Choroid plexus epithelial cell (primary cell): ENCODE measurements at regions not wholly inside any gene's neighbourhood (a gene's known extent, or its start where the extent isn't known, plus 50 kb on each side); places are given as distances from the start of the nearest gene placed in this dataset.

Experiments used
- DNase-seq: peaks from one replicate; pipeline ENCODE4 v3.0.0-alpha.2; 2010; ENCODE audit warnings: low read depth
- H3K4me3 ChIP-seq: 2 replicates; pipeline ENCODE4 v1.5.1; 2011; ENCODE audit warnings: low read depth, mild to moderate bottlenecking, control low read depth, low read length, moderate library complexity
- CTCF ChIP-seq: conservative IDR thresholded peaks from 2 replicates; pipeline ENCODE4 v1.5.1; 2011; ENCODE audit warnings: low read depth, mild to moderate bottlenecking, control low read depth, inconsistent platforms, low read length, moderate library complexity

- DNase-seq: no peak
- H3K4me3 ChIP-seq: no peak overlapping the region
- no peak for TF ChIP-seq CTCF
Observed at GRCh38 chr11:81897639-81898038, 836.0 kb downstream of the FAM181B start.

DNA sequence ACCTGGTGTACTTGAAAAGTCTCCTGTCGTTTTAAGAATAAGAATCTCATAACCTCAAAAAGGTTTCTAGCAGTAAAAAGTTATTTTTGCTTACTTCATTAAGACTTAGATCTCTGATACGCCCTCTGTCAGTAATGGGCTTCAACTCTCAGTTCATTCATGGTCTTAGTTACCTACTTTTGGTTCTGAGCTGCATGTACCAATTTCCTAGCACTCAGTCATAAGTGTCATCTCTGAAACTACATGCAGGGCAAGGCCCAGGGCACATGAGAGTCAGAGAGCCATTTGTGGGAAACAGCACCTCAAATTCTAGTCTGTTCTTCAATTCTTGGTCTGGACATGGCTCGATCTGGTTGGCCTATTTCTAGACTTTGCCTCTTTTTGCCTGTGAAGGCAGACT lies 838.4 kb downstream of the FAM181B start:
- no peak for TF ChIP-seq CTCF
- no peak overlapping the region for H3K4me3 ChIP-seq
- DNase-seq: no peak

DNA sequence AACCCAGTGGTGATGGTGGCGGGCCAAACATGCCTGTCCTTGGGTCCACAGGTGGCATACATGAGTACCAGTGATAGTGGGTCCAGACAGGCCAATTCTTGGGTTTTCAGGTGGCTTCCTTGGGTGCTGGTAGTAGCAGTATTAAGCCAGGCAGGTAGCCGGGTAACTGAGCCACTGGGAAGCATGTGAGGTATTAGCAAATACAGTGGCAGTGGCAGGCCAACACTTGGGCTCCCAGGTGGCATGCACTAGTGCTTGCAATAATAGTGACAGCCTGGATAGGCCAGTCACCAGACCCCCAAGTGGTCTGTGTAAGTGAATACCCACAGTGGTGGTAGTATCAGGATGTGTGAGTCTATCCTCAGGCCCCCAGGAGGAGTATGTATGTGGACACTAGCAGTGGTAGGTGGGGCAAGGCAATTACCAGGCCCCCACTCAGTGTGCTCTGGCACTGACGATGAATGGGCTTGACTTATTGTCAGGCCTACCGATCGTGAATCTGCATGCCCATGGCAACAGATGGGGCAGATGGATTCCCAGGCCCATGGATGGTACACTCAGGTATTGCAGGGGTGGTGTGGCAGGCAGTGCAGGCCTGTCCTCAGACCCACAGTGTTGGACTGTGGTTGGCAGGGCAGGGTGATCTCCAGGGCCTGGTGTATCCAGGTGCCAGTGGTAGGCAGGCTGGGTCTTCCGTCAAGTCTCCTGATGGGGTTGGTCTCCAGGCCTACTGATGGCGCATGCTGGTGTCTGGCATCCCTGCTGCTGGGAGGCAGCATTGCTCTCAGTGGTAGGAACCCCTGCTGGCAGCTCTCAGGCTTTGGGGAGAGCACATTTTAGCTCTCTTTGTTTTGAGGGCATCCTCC lies 840.7 kb downstream of the FAM181B start:
- DNase-seq: no peak
- no peak overlapping the region for H3K4me3 ChIP-seq
- TF ChIP-seq CTCF: no peak

- H3K4me3 ChIP-seq: no peak overlapping the region
- no peak for TF ChIP-seq CTCF
- peak; percentile 19 for DNase-seq
Observed at GRCh38 chr11:81888391-81888790, 845.3 kb downstream of the FAM181B start.

GRCh38 chr11:81887671-81888070 lies 846.0 kb downstream of the FAM181B start:
- no peak for TF ChIP-seq CTCF
- no peak for DNase-seq
- no peak overlapping the region for H3K4me3 ChIP-seq

DNA sequence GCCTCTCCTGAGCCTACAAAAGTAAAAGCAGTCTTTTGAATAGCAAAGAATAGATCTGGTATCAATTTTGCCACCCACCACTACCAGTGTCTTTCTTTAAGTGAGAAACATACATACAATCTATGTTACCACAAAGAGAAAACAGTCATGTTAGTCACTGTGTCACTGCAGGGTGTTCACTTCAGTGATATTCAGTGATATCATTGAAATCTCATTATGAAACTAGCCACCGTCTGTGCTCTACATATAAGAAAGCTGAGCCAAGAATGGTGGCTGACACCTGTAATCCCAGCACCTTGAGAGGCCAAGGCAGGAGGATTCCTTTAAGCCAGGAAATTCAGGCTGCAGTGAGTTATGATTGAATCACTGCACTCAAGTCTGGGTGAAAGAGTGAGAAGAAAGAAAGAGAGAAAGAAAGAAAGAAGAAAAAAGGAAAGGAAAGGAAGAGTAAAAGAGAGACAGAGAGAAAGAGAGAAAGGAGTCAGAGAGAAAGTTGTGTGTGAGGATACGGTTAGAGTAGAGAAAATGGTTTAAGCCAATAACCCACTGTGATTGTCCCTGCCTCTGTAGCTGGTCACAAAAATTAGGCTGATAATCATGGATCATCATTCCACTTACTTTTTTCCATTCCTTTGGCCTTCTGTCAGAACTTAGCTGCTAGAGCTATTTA lies 847.1 kb downstream of the FAM181B start:
- no peak for TF ChIP-seq CTCF
- no peak for DNase-seq

DNA sequence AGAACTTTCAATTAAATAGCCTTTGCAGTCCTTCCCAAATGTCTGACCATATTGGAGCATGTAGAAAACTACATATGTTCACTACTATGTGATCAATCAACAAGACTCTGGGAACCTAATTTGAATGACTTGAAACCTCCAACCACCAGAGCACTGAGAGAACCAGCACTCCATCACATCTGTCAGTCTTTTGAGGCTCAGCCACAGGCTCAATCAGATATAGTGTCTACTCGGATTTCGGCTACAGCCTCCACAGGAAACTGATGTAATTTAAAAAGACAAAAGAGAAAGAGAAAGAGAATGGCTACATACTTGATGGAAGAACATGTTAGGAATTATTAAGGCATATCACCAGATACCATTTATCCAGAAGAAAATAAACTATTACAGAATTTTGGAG lies 859.0 kb downstream of the FAM181B start:
- peak; percentile 1 for DNase-seq
- no peak overlapping the region for H3K4me3 ChIP-seq
- no peak for TF ChIP-seq CTCF

More for the DNA sequence above, 847.1 kb downstream of the FAM181B start:
- no peak overlapping the region for H3K4me3 ChIP-seq
